Stimulated activated naive CD8-positive, alpha-beta T cell treated with anti-CD3 and anti-CD28 coated beads, Interleukin-15, Interleukin-2, amounts not matched to agents 100 U/mL and 50 U/mL, for 24 hours (primary cell): ENCODE measurements at regions not wholly inside any gene's neighbourhood (a gene's known extent, or its start where the extent isn't known, plus 50 kb on each side); places are given as distances from the start of the nearest gene placed in this dataset.

ENCODE experiments used
- ATAC-seq: fragments of 150-1000 bp; cut with Tn5 transposase; one replicate; pipeline ENCODE4 v1.10.0; 2021
- DNase-seq: peaks from one replicate; pipeline ENCODE4 v3.0.0; 2021

GRCh38 chr16:5838725-5839124 lies 741.1 kb upstream of the EEF2KMT start:
- ATAC-seq (no peak), DNase-seq (no peak)

GRCh38 chr16:5838071-5838470 lies 740.5 kb upstream of the EEF2KMT start:
- ATAC-seq (no peak), DNase-seq (no peak)

- ATAC-seq (no peak), DNase-seq (no peak)
Observed at GRCh38 chr16:5837007-5837670, 739.5 kb upstream of the EEF2KMT start.

- DNase-seq = no peak
- ATAC-seq = no peak
Observed at GRCh38 chr16:5835876-5836275, 738.3 kb upstream of the EEF2KMT start.

GRCh38 chr16:5826332-5826731 lies 728.7 kb upstream of the EEF2KMT start:
- DNase-seq = no peak
- no peak for ATAC-seq

- DNase-seq (no peak), ATAC-seq (no peak)
Observed at GRCh38 chr16:5820472-5820871, 722.9 kb upstream of the EEF2KMT start.

GRCh38 chr16:5815570-5816237 lies 718.1 kb upstream of the EEF2KMT start:
- DNase-seq (no peak), ATAC-seq (no peak)

- ATAC-seq = no peak
- DNase-seq = no peak
Observed at GRCh38 chr16:5801396-5801795, 703.8 kb upstream of the EEF2KMT start.

GRCh38 chr16:5793556-5793955 lies 696.0 kb upstream of the EEF2KMT start:
- ATAC-seq (no peak), DNase-seq (no peak)

- no peak for DNase-seq
- no peak for ATAC-seq
Observed at GRCh38 chr16:5791011-5791657, 693.5 kb upstream of the EEF2KMT start.

GRCh38 chr16:5790512-5790911 lies 692.9 kb upstream of the EEF2KMT start:
- DNase-seq = no peak

GRCh38 chr16:5789033-5789432 lies 691.4 kb upstream of the EEF2KMT start:
- DNase-seq = no peak
- ATAC-seq = no peak

More at GRCh38 chr16:5790512-5790911, 692.9 kb upstream of the EEF2KMT start:
- ATAC-seq = no peak

GRCh38 chr16:5781436-5781835 lies 683.8 kb upstream of the EEF2KMT start:
- no peak for ATAC-seq
- DNase-seq = no peak

- ATAC-seq (no peak), DNase-seq (no peak)
Observed at GRCh38 chr16:5776876-5777275, 679.3 kb upstream of the EEF2KMT start.

GRCh38 chr16:5775916-5776315 lies 678.3 kb upstream of the EEF2KMT start:
- no peak for DNase-seq
- ATAC-seq = no peak

- DNase-seq (no peak), ATAC-seq (no peak)
Observed at GRCh38 chr16:5770118-5770517, 672.5 kb upstream of the EEF2KMT start.

- ATAC-seq (no peak), DNase-seq (no peak)
Observed at GRCh38 chr16:5769513-5769912, 671.9 kb upstream of the EEF2KMT start.

- DNase-seq (no peak), ATAC-seq (no peak)
Observed at GRCh38 chr16:5768445-5768844, 670.9 kb upstream of the EEF2KMT start.

GRCh38 chr16:5763176-5763575 lies 665.6 kb upstream of the EEF2KMT start:
- DNase-seq = no peak
- ATAC-seq = no peak

GRCh38 chr16:5762362-5762761 lies 664.8 kb upstream of the EEF2KMT start:
- no peak for DNase-seq
- no peak for ATAC-seq

GRCh38 chr16:5761592-5761991 lies 664.0 kb upstream of the EEF2KMT start:
- DNase-seq = no peak
- ATAC-seq = no peak

GRCh38 chr16:5758281-5758680 lies 660.7 kb upstream of the EEF2KMT start:
- ATAC-seq = no peak

GRCh38 chr16:5756969-5757368 lies 659.4 kb upstream of the EEF2KMT start:
- ATAC-seq (no peak), DNase-seq (no peak)

More at GRCh38 chr16:5758281-5758680, 660.7 kb upstream of the EEF2KMT start:
- DNase-seq = no peak

GRCh38 chr16:5753381-5753780 lies 655.8 kb upstream of the EEF2KMT start:
- DNase-seq (no peak), ATAC-seq (no peak)
